22Rv1 (cell line): ENCODE measurements at regions not wholly inside any gene's neighbourhood (a gene's known extent, or its start where the extent isn't known, plus 50 kb on each side); places are given as distances from the start of the nearest gene placed in this dataset.

Experiments
- H3K27ac ChIP-seq: fragments of 450-650 bp; 2 replicates; pipeline ENCODE4 v1.5.1; 2017
- CTCF ChIP-seq: fragments of 450-650 bp; IDR thresholded peaks from 2 replicates; pipeline ENCODE4 v1.5.1; 2017; ENCODE audit warnings: mild to moderate bottlenecking
- ZFX ChIP-seq: fragments of 450-650 bp; IDR thresholded peaks from 2 replicates; pipeline ENCODE4 v1.6.1; 2017; ENCODE audit warnings: antibody characterized with exemption, borderline replicate concordance

- peak overlapping the region; percentile 22; the same call in 1 of the 2 replicates for H3K27ac ChIP-seq
- no peak for TF ChIP-seq CTCF
- TF ChIP-seq ZFX, result no peak
Observed at GRCh38 chr14:58829594-58829993, 191.8 kb downstream of the DACT1 start.

- TF ChIP-seq CTCF (no peak), ZFX (no peak)
- H3K27ac ChIP-seq, result peak overlapping the region; percentile 22; the same call in 1 of the 2 replicates
Observed at GRCh38 chr14:58830121-58830520, 192.4 kb downstream of the DACT1 start.

- H3K27ac ChIP-seq, result no peak overlapping the region
- TF ChIP-seq CTCF (no peak), ZFX (no peak)
Observed at GRCh38 chr14:58832095-58832521, 194.3 kb downstream of the DACT1 start.

- no peak for TF ChIP-seq ZFX
- TF ChIP-seq CTCF, result no peak
- H3K27ac ChIP-seq, result no peak overlapping the region
Observed at GRCh38 chr14:58833634-58834378, 196.0 kb downstream of the DACT1 start.

- no peak overlapping the region for H3K27ac ChIP-seq
- TF ChIP-seq ZFX (no peak), CTCF (no peak)
Observed at GRCh38 chr14:58836303-58836974, 198.7 kb downstream of the DACT1 start.

GRCh38 chr14:58839233-58839632 lies 201.5 kb downstream of the DACT1 start:
- TF ChIP-seq CTCF (no peak), ZFX (no peak)
- no peak overlapping the region for H3K27ac ChIP-seq

GRCh38 chr14:58844544-58844943 lies 206.8 kb downstream of the DACT1 start:
- no peak overlapping the region for H3K27ac ChIP-seq
- TF ChIP-seq CTCF (no peak), ZFX (no peak)
